ENCODE measurements at regions not wholly inside any gene's neighbourhood (a gene's known extent, or its start where the extent isn't known, plus 50 kb on each side); places are given as distances from the start of the nearest gene placed in this dataset.

DNA sequence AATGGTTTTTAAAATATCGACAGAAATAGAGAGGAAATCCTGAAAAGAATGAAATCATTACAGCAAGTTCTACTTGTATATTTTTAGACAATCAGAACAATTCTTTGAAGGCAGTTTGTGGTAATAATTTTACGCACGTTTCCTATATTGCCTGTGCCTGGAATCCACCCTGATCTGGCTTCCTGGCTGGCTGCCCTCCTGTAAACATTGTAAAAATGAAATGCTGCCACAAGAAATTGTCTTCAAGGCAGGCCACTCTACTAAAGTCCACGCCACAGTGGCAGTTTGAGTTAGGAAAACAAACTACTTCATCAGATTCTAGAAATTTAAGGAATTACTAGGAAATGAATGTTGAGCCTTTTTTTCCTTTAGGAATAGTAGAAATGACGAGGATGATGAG is 454.5 kb upstream of the NR5A2 start:
- no peak for DNase-seq (ENCODE audit: low spot score)
- Histone ChIP-seq H3K9me3 (ENCODE audit: low read length) (no peaks in the 10 kb centered on the region), H2AFZ (ENCODE audit: low read length) (no peak overlapping the region), H3K27ac (ENCODE audit: extremely low read length, insufficient read depth, low read length) (no peak overlapping the region), H3K36me3 (replicated peaks in 1 of 2; ENCODE audit: control insufficient read depth in 1 of 2, insufficient read depth in 2 of 2, low read length in 2 of 2) (no peaks in the 10 kb centered on the region), H3K4me1 (ENCODE audit: insufficient read depth, low read length) (no peaks in the 10 kb centered on the region), H3K27me3 (ENCODE audit: control insufficient read depth in 1 of 2, insufficient read depth in 2 of 2, low read length in 2 of 2) (no peaks in the 10 kb centered on the region; a peak in 1 of 5 replicates), H3K9ac (ENCODE audit: insufficient read depth, low read depth, low read length) (no peak overlapping the region), H3K79me2 (ENCODE audit: insufficient read depth, low read length) (no peaks in the 10 kb centered on the region), H4K20me1 (ENCODE audit: insufficient read depth, low read length) (no peaks in the 10 kb centered on the region), H3K4me2 (ENCODE audit: low read depth, low read length) (no peak overlapping the region), H3K4me3 (replicated peaks in 1 of 3; ENCODE audit: insufficient read depth in 1 of 3, low read depth in 2 of 3, low read length in 3 of 3) (no peak overlapping the region)
- no peak for ATAC-seq
- in situ Hi-C loops (cut with HindIII; ENCODE audit: extremely low pct_ligation_motif_present, low pct_unique_long_range_greater_than_20kb), result no loop called here
- WGBS (ENCODE audit: low lambda C conversion rate), result 4% methylated on average over 5 of the region's 5 CpGs
- FAIRE-seq, result no peak
- CTCF ChIA-PET (ENCODE audit: low intra/inter-chr PET ratio, low total read pairs), result no interaction called here
- POLR2A ChIA-PET, result no interaction called here
- BruUV-seq (replicated peaks), result no TSS peak
- intact Hi-C loops (cut with micrococcal nuclease; ENCODE audit: unreplicated experiment), result no loop called here
- TF ChIP-seq MAFG (CRISPR knock-in tag; IDR thresholded peaks at IDR 0.05) (no peak), TP53 (CRISPR knock-in tag; conservative IDR thresholded peaks at IDR 0.05) (no peak), ZNF879 (CRISPR knock-in tag; IDR thresholded peaks at IDR 0.05) (no peak), ZNF609 (CRISPR knock-in tag; IDR thresholded peaks at IDR 0.05; ENCODE audit: borderline replicate concordance) (no peak), PRMT3 (CRISPR knock-in tag; IDR thresholded peaks at IDR 0.05; ENCODE audit: borderline replicate concordance, low read depth) (no peak), FOXM1 (CRISPR knock-in tag; IDR thresholded peaks at IDR 0.05) (no peak), ZNF510 (CRISPR knock-in tag; IDR thresholded peaks at IDR 0.05; ENCODE audit: low read depth) (no peak), ATF7 (IDR thresholded peaks at IDR 0.05) (no peak), ATF7 (CRISPR knock-in tag; IDR thresholded peaks at IDR 0.05) (no peak)
- TF ChIP-seq, protein P1, sequence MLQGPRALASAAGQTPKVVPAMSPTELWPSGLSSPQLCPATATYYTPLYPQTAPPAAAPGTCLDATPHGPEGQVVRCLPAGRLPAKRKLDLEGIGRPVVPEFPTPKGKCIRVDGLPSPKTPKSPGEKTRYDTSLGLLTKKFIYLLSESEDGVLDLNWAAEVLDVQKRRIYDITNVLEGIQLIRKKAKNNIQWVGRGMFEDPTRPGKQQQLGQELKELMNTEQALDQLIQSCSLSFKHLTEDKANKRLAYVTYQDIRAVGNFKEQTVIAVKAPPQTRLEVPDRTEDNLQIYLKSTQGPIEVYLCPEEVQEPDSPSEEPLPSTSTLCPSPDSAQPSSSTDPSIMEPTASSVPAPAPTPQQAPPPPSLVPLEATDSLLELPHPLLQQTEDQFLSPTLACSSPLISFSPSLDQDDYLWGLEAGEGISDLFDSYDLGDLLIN (CRISPR knock-in tag; IDR thresholded peaks at IDR 0.05; ENCODE audit: borderline replicate concordance), result no peak
- TF ChIP-seq, protein P2, sequence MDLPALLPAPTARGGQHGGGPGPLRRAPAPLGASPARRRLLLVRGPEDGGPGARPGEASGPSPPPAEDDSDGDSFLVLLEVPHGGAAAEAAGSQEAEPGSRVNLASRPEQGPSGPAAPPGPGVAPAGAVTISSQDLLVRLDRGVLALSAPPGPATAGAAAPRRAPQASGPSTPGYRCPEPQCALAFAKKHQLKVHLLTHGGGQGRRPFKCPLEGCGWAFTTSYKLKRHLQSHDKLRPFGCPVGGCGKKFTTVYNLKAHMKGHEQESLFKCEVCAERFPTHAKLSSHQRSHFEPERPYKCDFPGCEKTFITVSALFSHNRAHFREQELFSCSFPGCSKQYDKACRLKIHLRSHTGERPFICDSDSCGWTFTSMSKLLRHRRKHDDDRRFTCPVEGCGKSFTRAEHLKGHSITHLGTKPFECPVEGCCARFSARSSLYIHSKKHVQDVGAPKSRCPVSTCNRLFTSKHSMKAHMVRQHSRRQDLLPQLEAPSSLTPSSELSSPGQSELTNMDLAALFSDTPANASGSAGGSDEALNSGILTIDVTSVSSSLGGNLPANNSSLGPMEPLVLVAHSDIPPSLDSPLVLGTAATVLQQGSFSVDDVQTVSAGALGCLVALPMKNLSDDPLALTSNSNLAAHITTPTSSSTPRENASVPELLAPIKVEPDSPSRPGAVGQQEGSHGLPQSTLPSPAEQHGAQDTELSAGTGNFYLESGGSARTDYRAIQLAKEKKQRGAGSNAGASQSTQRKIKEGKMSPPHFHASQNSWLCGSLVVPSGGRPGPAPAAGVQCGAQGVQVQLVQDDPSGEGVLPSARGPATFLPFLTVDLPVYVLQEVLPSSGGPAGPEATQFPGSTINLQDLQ (CRISPR knock-in tag; IDR thresholded peaks at IDR 0.05), result no peak
- TF ChIP-seq, protein P3, sequence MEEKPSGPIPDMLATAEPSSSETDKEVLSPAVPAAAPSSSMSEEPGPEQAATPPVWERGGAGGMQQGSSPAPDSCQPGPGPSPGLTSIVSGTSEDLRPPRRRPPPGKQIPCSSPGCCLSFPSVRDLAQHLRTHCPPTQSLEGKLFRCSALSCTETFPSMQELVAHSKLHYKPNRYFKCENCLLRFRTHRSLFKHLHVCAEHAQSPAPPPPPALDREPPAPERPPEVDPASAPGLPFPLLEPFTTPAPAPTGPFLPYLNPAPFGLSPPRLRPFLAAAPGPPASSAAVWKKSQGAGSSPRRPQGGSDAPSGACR (CRISPR knock-in tag; IDR thresholded peaks at IDR 0.05), result no peak
- TF ChIP-seq, protein P4, sequence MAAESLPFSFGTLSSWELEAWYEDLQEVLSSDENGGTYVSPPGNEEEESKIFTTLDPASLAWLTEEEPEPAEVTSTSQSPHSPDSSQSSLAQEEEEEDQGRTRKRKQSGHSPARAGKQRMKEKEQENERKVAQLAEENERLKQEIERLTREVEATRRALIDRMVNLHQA (CRISPR knock-in tag; IDR thresholded peaks at IDR 0.05), result no peak
